ENCODE measurements at regions not wholly inside any gene's neighbourhood (a gene's known extent, or its start where the extent isn't known, plus 50 kb on each side); places are given as distances from the start of the nearest gene placed in this dataset.
A peak's percentile ranks its signal among the peaks of the same experiment; 100 is the strongest.

GRCh38 chr2:205908212-205909183 lies 177.5 kb downstream of the INO80D start:
- Histone ChIP-seq H3K4me3 (ENCODE audit: insufficient read depth, low read depth, low read length) (no peak overlapping the region), H3K36me3 (replicated peaks; ENCODE audit: control insufficient read depth, insufficient read depth, low read length) (no peaks in the 10 kb centered on the region), H3K27me3 (ENCODE audit: control insufficient read depth, insufficient read depth, low read length) (no peaks in the 10 kb centered on the region)
- no peak for DNase-seq

DNA sequence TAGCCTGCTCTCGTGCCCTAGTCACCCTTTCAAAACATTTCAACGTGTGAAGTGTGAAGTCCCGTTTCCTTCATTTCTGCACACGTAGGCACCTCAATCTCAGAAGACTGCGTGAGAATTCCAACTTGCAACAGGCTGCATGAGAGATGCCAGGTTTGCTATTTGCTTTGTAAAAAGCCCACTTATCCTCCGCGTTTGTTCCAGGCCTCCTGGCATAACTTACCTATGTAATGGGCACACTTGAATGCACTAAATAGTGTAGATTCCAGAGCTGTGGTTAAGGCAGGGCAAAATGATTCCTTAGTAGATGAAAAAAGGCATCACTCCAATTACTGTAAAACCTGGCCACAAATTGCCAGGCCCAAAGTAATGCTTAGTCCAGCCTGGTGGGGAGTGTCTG lies 179.6 kb downstream of the INO80D start:
- Histone ChIP-seq H3K27me3 (ENCODE audit: control insufficient read depth, insufficient read depth, low read length) (no peaks in the 10 kb centered on the region), H3K36me3 (replicated peaks; ENCODE audit: control insufficient read depth, insufficient read depth, low read length) (no peaks in the 10 kb centered on the region), H3K4me3 (ENCODE audit: insufficient read depth, low read depth, low read length) (no peak overlapping the region)
- DNase-seq = no peak

- Histone ChIP-seq H3K4me3 (ENCODE audit: insufficient read depth, low read depth, low read length) (no peak overlapping the region), H3K27me3 (ENCODE audit: control insufficient read depth, insufficient read depth, low read length) (no peaks in the 10 kb centered on the region), H3K36me3 (replicated peaks; ENCODE audit: control insufficient read depth, insufficient read depth, low read length) (no peaks in the 10 kb centered on the region)
- DNase-seq = no peak
These were observed 180.4 kb downstream of the INO80D start for GRCh38 chr2:205905576-205905975.

- no peaks in the 10 kb centered on the region for H3K36me3 ChIP-seq (replicated peaks; ENCODE audit: control insufficient read depth, insufficient read depth, low read length)
- H3K27me3 ChIP-seq (ENCODE audit: control insufficient read depth, insufficient read depth, low read length) = no peaks in the 10 kb centered on the region
- no peak overlapping the region for H3K4me3 ChIP-seq (ENCODE audit: insufficient read depth, low read depth, low read length)
- no peak for DNase-seq
These were observed 181.1 kb downstream of the INO80D start for GRCh38 chr2:205904873-205905272.

DNA sequence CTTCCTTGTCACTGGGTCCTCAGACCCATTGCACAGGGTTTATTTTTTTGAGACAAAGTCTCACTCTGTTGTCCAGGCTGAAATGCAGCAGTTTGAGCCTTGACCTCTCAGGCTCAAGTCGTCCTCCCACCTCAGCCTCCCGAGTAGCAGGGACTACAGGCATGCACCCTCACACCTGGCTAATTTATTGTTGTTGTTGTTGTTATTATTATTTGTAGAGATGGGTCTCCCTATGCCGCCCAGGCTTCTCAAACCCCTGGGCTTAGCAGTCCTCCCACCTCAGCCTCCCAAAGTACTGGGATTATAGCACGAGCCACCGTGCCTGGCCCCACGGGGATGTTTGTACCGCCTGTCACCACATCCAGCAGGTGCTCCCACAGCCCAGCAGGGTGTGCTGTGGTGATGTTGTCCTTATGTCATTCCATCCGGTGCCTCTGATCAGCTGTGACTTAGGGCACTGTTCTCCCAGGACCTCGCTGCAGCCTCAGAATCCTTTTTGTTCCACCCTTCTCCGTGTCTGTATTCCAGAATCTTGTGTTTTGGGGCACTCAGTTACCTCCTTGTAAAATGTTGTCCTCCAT lies 182.3 kb downstream of the INO80D start:
- Histone ChIP-seq H3K27me3 (ENCODE audit: control insufficient read depth, insufficient read depth, low read length) (no peaks in the 10 kb centered on the region), H3K36me3 (replicated peaks; ENCODE audit: control insufficient read depth, insufficient read depth, low read length) (no peaks in the 10 kb centered on the region), H3K4me3 (ENCODE audit: insufficient read depth, low read depth, low read length) (no peak overlapping the region)
- peak; percentile 60 for DNase-seq

DNA sequence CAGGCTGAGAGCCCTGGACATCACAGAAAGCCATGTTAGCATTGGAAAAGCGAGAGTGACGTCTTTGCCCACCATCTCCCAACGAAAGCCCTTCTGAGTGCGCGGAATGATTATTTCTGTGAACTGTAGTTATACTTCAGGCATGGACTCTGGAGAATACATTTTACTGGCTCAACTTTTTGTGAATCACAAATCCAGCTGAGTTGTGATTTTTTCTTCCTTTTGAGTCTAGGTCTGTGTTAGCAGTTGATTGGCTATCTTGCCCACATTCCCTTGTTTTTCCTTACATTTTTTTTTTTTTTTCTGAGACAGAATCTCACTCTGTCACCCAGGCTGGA lies 183.1 kb downstream of the INO80D start:
- no peak for DNase-seq
- H3K27me3 ChIP-seq (ENCODE audit: control insufficient read depth, insufficient read depth, low read length) = no peaks in the 10 kb centered on the region
- H3K4me3 ChIP-seq (ENCODE audit: insufficient read depth, low read depth, low read length) = no peak overlapping the region
- H3K36me3 ChIP-seq (replicated peaks; ENCODE audit: control insufficient read depth, insufficient read depth, low read length) = no peaks in the 10 kb centered on the region

- Histone ChIP-seq H3K4me3 (ENCODE audit: insufficient read depth, low read depth, low read length) (no peak overlapping the region), H3K27me3 (ENCODE audit: control insufficient read depth, insufficient read depth, low read length) (no peaks in the 10 kb centered on the region), H3K36me3 (replicated peaks; ENCODE audit: control insufficient read depth, insufficient read depth, low read length) (no peaks in the 10 kb centered on the region)
- no peak for DNase-seq
These were observed 183.7 kb downstream of the INO80D start for GRCh38 chr2:205902041-205902899.

GRCh38 chr2:205901491-205901890 lies 184.5 kb downstream of the INO80D start:
- no peak for DNase-seq
- Histone ChIP-seq H3K4me3 (ENCODE audit: insufficient read depth, low read depth, low read length) (no peak overlapping the region), H3K36me3 (replicated peaks; ENCODE audit: control insufficient read depth, insufficient read depth, low read length) (no peaks in the 10 kb centered on the region), H3K27me3 (ENCODE audit: control insufficient read depth, insufficient read depth, low read length) (no peaks in the 10 kb centered on the region)

DNA sequence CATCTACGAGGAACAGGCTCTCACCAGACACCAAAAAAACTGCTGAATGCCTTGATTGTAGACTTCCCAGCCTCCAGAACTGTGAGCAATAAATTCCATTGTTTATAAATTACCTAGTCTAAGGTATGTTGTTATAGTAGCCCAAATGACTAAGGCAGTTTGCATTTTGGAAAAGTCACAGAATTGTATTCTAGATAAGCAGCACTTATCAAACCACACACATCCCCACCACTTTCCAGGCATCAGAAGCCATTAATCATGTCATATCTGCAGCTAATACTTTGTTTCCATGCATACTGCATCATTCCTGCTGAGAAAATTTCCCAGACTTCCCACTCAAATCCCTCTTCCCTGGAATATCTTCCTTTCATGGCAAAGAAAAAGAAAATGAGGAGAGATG lies 187.2 kb downstream of the INO80D start:
- no peak overlapping the region for H3K4me3 ChIP-seq (ENCODE audit: insufficient read depth, low read depth, low read length)
- no peaks in the 10 kb centered on the region for H3K27me3 ChIP-seq (ENCODE audit: control insufficient read depth, insufficient read depth, low read length)
- no peak for DNase-seq
- no peaks in the 10 kb centered on the region for H3K36me3 ChIP-seq (replicated peaks; ENCODE audit: control insufficient read depth, insufficient read depth, low read length)

DNA sequence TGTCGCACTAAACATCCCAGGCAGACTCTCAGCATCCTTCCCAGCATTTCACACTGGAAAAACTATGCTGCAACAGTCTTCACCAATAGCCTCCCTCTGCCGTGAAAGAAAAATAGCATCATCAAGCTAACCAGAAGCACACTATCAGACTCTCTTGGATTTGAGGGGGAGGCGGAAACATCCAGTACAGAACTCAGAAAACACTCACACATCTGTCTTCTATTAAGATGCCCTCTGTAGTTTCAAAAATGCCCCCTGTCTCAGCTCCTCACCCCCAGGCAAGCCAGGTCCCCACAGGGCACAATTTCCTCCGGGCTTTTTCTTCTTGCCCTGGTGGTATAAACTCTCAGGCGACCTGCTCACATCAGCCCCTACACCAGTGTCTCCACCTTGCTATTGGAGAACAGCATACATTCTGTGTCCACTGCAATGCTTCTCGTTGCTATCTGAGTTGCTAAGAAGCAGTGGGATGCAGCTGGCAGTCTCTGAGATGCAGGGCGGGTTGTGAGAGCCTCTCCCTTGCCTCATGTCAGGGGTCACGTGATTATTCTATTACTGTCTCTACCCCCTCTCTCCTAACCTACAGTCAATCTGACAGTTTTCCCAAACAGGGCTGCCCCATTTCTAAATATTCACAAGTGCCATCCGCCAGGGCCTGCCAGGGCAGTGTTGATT lies 189.9 kb downstream of the INO80D start:
- Histone ChIP-seq H3K27me3 (ENCODE audit: control insufficient read depth, insufficient read depth, low read length) (no peaks in the 10 kb centered on the region), H3K4me3 (ENCODE audit: insufficient read depth, low read depth, low read length) (no peak overlapping the region), H3K36me3 (replicated peaks; ENCODE audit: control insufficient read depth, insufficient read depth, low read length) (no peaks in the 10 kb centered on the region)
- DNase-seq = no peak

DNA sequence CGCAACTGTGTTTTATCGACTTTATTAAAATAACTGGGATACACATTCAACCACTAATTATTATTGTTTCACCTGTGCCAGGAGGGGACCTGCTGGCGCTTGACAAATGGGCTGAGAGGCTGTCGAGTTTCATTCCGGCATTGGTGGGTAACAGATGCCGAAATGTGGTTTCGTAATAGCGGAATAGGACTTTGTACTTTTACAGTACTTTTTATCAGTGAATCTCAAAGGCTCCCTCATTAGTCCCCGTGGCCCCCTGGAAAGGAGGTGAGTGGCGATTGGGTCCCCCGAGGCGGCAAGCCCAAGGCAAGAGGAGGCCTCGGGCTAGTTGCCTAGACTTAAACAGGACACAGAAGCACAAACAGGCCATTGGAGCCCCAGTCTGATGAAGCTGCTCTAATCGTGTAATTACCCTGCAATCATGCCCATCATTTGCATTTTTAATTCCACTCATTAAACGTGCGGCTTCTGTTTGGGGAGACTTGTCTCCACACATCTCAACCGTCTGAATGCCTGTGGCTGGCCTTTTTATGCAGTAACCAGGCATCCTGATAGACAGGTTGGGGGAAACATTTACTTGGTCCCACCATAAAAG lies 193.2 kb downstream of the INO80D start:
- Histone ChIP-seq H3K27me3 (ENCODE audit: control insufficient read depth, insufficient read depth, low read length) (no peaks in the 10 kb centered on the region), H3K4me3 (ENCODE audit: insufficient read depth, low read depth, low read length) (no peak overlapping the region), H3K36me3 (replicated peaks; ENCODE audit: control insufficient read depth, insufficient read depth, low read length) (no peaks in the 10 kb centered on the region)
- DNase-seq = no peak

GRCh38 chr2:205892251-205892655 lies 193.7 kb downstream of the INO80D start:
- no peaks in the 10 kb centered on the region for H3K27me3 ChIP-seq (ENCODE audit: control insufficient read depth, insufficient read depth, low read length)
- H3K36me3 ChIP-seq (replicated peaks; ENCODE audit: control insufficient read depth, insufficient read depth, low read length) = no peaks in the 10 kb centered on the region
- peak; percentile 36 for DNase-seq
- no peak overlapping the region for H3K4me3 ChIP-seq (ENCODE audit: insufficient read depth, low read depth, low read length)

GRCh38 chr2:205889114-205889513 lies 196.9 kb downstream of the INO80D start:
- no peak for DNase-seq
- H3K27me3 ChIP-seq (ENCODE audit: control insufficient read depth, insufficient read depth, low read length) = no peaks in the 10 kb centered on the region
- no peaks in the 10 kb centered on the region for H3K36me3 ChIP-seq (replicated peaks; ENCODE audit: control insufficient read depth, insufficient read depth, low read length)
- H3K4me3 ChIP-seq (ENCODE audit: insufficient read depth, low read depth, low read length) = no peak overlapping the region

GRCh38 chr2:205887637-205888036 lies 198.3 kb downstream of the INO80D start:
- Histone ChIP-seq H3K4me3 (ENCODE audit: insufficient read depth, low read depth, low read length) (no peak overlapping the region), H3K36me3 (replicated peaks; ENCODE audit: control insufficient read depth, insufficient read depth, low read length) (no peaks in the 10 kb centered on the region)

More at GRCh38 chr2:205887637-205888036, 198.3 kb downstream of the INO80D start:
- DNase-seq = no peak
- no peaks in the 10 kb centered on the region for H3K27me3 ChIP-seq (ENCODE audit: control insufficient read depth, insufficient read depth, low read length)
